GM10266 (cell line): ENCODE measurements at regions not wholly inside any gene's neighbourhood (a gene's known extent, or its start where the extent isn't known, plus 50 kb on each side); places are given as distances from the start of the nearest gene placed in this dataset.

ENCODE experiments used
- DNase-seq: peaks from one replicate; pipeline ENCODE4 v3.0.0; 2012; ENCODE audit errors: extremely low spot score
- CTCF ChIP-seq: IDR thresholded peaks from 2 replicates; pipeline ENCODE4 v1.5.1; 2012; ENCODE audit warnings: mild to moderate bottlenecking, low read depth; ENCODE audit not compliant: control insufficient read depth, insufficient read depth; ENCODE audit errors: missing control alignments

DNA sequence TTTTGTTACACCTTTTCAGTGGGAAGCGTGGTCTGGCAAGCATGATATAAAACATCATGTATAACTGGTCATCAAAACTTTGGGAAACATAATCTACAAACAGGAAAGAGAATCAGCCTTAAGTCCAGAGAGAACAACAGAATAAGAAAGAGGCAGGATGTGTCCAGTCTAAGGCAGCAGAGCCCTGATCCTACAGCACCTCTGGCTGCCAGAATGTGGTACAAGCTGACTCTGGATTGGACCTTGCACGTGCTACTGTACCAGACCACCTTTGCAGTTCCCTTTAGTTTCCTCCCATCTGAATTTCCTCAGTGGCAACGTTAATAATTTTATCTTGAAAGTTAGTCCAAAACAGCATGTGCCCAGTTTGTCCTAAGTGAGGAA, 824.6 kb upstream of the IGFBP3 start:
- no peak for TF ChIP-seq CTCF
- no peak for DNase-seq

GRCh38 chr7:46744957-46745706, 824.1 kb upstream of the IGFBP3 start:
- TF ChIP-seq CTCF, result no peak
- no peak for DNase-seq

- DNase-seq, result no peak
- no peak for TF ChIP-seq CTCF
Measured at GRCh38 chr7:46742601-46743000, 821.5 kb upstream of the IGFBP3 start.

GRCh38 chr7:46741938-46742540, 821.0 kb upstream of the IGFBP3 start:
- no peak for TF ChIP-seq CTCF
- no peak for DNase-seq

DNA sequence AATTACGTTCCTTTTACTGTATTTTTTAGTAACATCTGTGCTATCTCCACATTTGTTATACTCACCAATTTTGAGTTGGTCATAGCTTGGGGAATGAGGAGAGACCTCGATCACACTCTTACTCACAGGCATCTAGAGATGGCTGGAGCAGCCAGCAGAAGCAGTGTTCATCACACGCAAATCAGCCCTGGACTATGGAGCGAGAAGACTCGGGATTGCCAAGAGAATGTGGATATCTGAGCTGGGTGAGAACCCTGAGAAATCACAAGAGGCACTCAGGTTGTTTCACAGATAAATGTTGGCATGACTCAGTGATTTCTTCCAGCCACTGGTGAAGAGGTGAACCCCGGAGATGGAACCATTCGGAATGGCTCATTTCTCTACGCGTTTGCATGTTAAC, 820.1 kb upstream of the IGFBP3 start:
- TF ChIP-seq CTCF, result no peak
- DNase-seq, result no peak

DNA sequence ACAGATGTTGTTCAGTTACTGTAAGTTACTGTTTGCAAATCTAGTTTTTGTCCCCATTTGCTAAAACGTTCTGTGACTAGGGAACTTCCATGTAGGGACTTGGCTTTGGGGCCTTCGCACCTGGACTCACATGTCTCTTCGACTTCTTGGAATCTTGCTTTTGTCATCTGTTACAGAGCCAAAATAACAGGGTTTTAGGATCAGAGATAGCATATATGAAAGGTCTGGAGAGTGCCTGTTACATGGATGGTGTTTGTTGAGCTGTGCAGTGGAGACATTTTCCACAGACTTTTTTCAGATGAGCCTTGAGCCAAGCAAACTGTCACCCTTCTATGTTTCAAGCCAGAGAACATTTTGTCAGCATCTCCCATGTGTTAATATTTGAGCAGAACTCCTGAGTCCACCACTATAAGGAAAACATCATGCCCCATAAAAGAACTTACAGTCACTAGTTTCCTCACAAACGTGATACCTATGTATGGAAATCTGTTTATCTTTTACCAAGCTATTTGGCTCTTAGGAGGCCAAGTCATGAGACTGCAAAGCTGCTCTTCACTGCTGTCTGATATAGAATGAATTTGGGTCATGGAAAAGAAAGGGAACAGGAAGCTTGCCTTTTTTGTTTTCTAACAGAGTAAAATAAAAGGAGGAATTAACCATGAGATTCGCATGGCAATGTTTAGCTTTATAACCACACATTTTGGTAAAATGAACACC, 818.6 kb upstream of the IGFBP3 start:
- no peak for TF ChIP-seq CTCF
- no peak for DNase-seq

- no peak for TF ChIP-seq CTCF
- no peak for DNase-seq
Measured at GRCh38 chr7:46738796-46739195, 817.7 kb upstream of the IGFBP3 start.
